Panc1 (cell line): ENCODE measurements at regions not wholly inside any gene's neighbourhood (a gene's known extent, or its start where the extent isn't known, plus 50 kb on each side); places are given as distances from the start of the nearest gene placed in this dataset.

Experiments used
- ATAC-seq: fragments of 200-7000 bp; cut with Tn5 transposase; 2 replicates; pipeline ENCODE4 v1.9.1; 2020; ENCODE audit warnings: mild to moderate bottlenecking, moderate library complexity
- BruUV-seq: library from RNA; stranded (reverse); fragments of 400-500 nt; replicated peaks from 2 replicates; lab custom pipeline; 2021; lab: Mats Ljungman, UMichigan
- CTCF ChIA-PET: fragments of 300-600 bp; sonication (Branson Sonifier 250); formaldehyde crosslinking; loops from one replicate; lab custom pipeline; 2022; ENCODE audit warnings: antibody characterized with exemption; lab: Charles Lee
- POLR2A ChIA-PET: fragments of 300-600 bp; sonication (Branson Sonifier 250); formaldehyde crosslinking; loops from one replicate; lab custom pipeline; 2022; ENCODE audit warnings: antibody characterized with exemption; lab: Charles Lee
- DNase-seq: peaks from one replicate; pipeline ENCODE4 v3.0.0-alpha.2; 2010; ENCODE audit warnings: low read depth, low spot score
- H3K27ac ChIP-seq: 2 replicates; pipeline ENCODE4 v1.5.1; 2011; ENCODE audit warnings: mild to moderate bottlenecking, low read length, inconsistent platforms
- H3K27me3 ChIP-seq: fragments of 200-500 bp; sonication (Bioruptor generic); 2 replicates; pipeline ENCODE4 v1.6.0; 2014; ENCODE audit warnings: low read length, inconsistent platforms; ENCODE audit not compliant: control insufficient read depth, insufficient read depth
- H3K36me3 ChIP-seq: fragments of 200-500 bp; sonication (Bioruptor generic); 2 replicates; pipeline ENCODE4 v1.5.1; 2014; ENCODE audit warnings: inconsistent platforms, mild to moderate bottlenecking, low read length, moderate library complexity; ENCODE audit not compliant: control insufficient read depth, insufficient read depth
- H3K4me1 ChIP-seq: 2 replicates; pipeline ENCODE4 v1.5.1; 2011; ENCODE audit warnings: inconsistent platforms, mild to moderate bottlenecking, low read length, moderate library complexity; ENCODE audit not compliant: control insufficient read depth, insufficient read depth
- H3K4me3 ChIP-seq, 2 experiments: 2 replicates each; pipeline ENCODE4 v1.5.1; 2011 to 2012; ENCODE audit warnings: low read depth in 2 of 2, low read length in 2 of 2, mild to moderate bottlenecking in 2 of 2, inconsistent platforms in 1 of 2, moderate library complexity in 1 of 2
- H3K9me3 ChIP-seq: fragments of 200-500 bp; sonication (Bioruptor generic); 2 replicates; pipeline ENCODE4 v1.5.1; 2014; ENCODE audit warnings: low read depth, mild to moderate bottlenecking, inconsistent platforms, low read length, moderate library complexity; ENCODE audit not compliant: control insufficient read depth, insufficient read depth
- CTCF ChIP-seq: fragments of 450-650 bp; IDR thresholded peaks from 2 replicates; pipeline ENCODE4 v1.5.1; 2017; ENCODE audit warnings: mild to moderate bottlenecking
- POLR2AphosphoS5 ChIP-seq: IDR thresholded peaks from 2 replicates; pipeline ENCODE4 v1.6.1; 2012; ENCODE audit warnings: mild to moderate bottlenecking, low read depth, low read length, moderate library complexity
- REST ChIP-seq, 2 experiments: IDR thresholded peaks; 2 replicates each; pipeline ENCODE4 v1.6.1; 2011 to 2012; ENCODE audit warnings: low read depth in 2 of 2, control low read depth in 1 of 2, low read length in 1 of 2, mild to moderate bottlenecking in 1 of 2, moderate library complexity in 1 of 2; ENCODE audit not compliant: insufficient read depth in 1 of 2
- SIN3A ChIP-seq: IDR thresholded peaks from 2 replicates; pipeline ENCODE4 v1.6.1; 2012; ENCODE audit warnings: low read depth, mild to moderate bottlenecking, low read length, moderate library complexity, borderline replicate concordance; ENCODE audit not compliant: insufficient read depth
- TCF7L2 ChIP-seq: IDR thresholded peaks from 2 replicates; pipeline ENCODE4 v1.6.1; 2011; ENCODE audit warnings: mild to moderate bottlenecking, low read depth, low read length, inconsistent platforms
- in situ Hi-C: cut with HindIII; loops from 2 replicates; pipeline ENCODE4 v1.10.0; 2016; ENCODE audit warnings: low sequenced_read_pairs, low pct_unique_long_range_greater_than_20kb
- intact Hi-C: fragments of 100-400 bp; cut with micrococcal nuclease; formaldehyde crosslinking; loops from one replicate; pipeline ENCODE4 v1.10.0; 2022; ENCODE audit not compliant: unreplicated experiment

GRCh38 chr12:60317361-60317760 lies 721.5 kb downstream of the SLC16A7 start:
- H3K36me3 ChIP-seq: no peaks in the 10 kb centered on the region
- in situ Hi-C loops: no loop called here
- ATAC-seq (no peak), DNase-seq (no peak)
- H3K4me3 ChIP-seq: no peak overlapping the region
- no peaks in the 10 kb centered on the region for H3K9me3 ChIP-seq
- no peaks in the 10 kb centered on the region for H3K4me1 ChIP-seq
- H3K27me3 ChIP-seq: no peaks in the 10 kb centered on the region
- intact Hi-C loops: no loop called here
- H3K27ac ChIP-seq: no peak overlapping the region
- ChIA-PET CTCF (no interaction called here), POLR2A (no interaction called here)
- BruUV-seq: no TSS peak
- TF ChIP-seq TCF7L2 (no peak), CTCF (no peak), POLR2AphosphoS5 (no peak), SIN3A (no peak), REST (IDR thresholded peaks at IDR 0.05; ENCODE audit: insufficient read depth in 1 of 2, low read depth in 2 of 2, low read length in 1 of 2) (no peak)

GRCh38 chr12:60324746-60325145 lies 728.9 kb downstream of the SLC16A7 start:
- Histone ChIP-seq H3K27me3 (no peaks in the 10 kb centered on the region), H3K4me3 (no peak overlapping the region), H3K9me3 (no peaks in the 10 kb centered on the region), H3K4me1 (no peaks in the 10 kb centered on the region), H3K36me3 (no peaks in the 10 kb centered on the region), H3K27ac (no peak overlapping the region)
- POLR2A ChIA-PET: no interaction called here
- CTCF ChIA-PET: no interaction called here
- no TSS peak for BruUV-seq
- DNase-seq: no peak
- ATAC-seq: no peak
- in situ Hi-C loops: no loop called here
- TF ChIP-seq CTCF (no peak), TCF7L2 (no peak), REST (IDR thresholded peaks at IDR 0.05; ENCODE audit: insufficient read depth in 1 of 2, low read depth in 2 of 2, low read length in 1 of 2) (no peak), POLR2AphosphoS5 (no peak), SIN3A (no peak)
- intact Hi-C loops: no loop called here
